ENCODE measurements at regions not wholly inside any gene's neighbourhood (a gene's known extent, or its start where the extent isn't known, plus 50 kb on each side); places are given as distances from the start of the nearest gene placed in this dataset.

- no CpG with 5 or more reads among the region's 3 CpGs for WGBS (ENCODE audit: insufficient coverage)
- Histone ChIP-seq H3K9me3 (replicated peaks; ENCODE audit: control insufficient read depth, low read depth, low read length) (no peaks in the 10 kb centered on the region), H3K36me3 (ENCODE audit: control insufficient read depth, insufficient read depth, low read length) (no peaks in the 10 kb centered on the region), H3K27ac (ENCODE audit: low read length) (no peak overlapping the region), H3K4me1 (ENCODE audit: control insufficient read depth, insufficient read depth, low read length) (no peaks in the 10 kb centered on the region), H3K27me3 (ENCODE audit: control insufficient read depth, insufficient read depth, low read length) (no peaks in the 10 kb centered on the region), H3K4me3 (ENCODE audit: low read length) (no peak overlapping the region)
- DNase-seq: no peak
Measured at GRCh38 chr6:120557554-120557953, 776.7 kb downstream of the TBC1D32 start.

- H3K27me3 ChIP-seq (ENCODE audit: control insufficient read depth, insufficient read depth, low read length): no peaks in the 10 kb centered on the region
- no peaks in the 10 kb centered on the region for H3K36me3 ChIP-seq (ENCODE audit: control insufficient read depth, insufficient read depth, low read length)
- no peak overlapping the region for H3K4me3 ChIP-seq (ENCODE audit: low read length)
- H3K27ac ChIP-seq (ENCODE audit: low read length): no peak overlapping the region
- no peak for DNase-seq
- no peaks in the 10 kb centered on the region for H3K9me3 ChIP-seq (replicated peaks; ENCODE audit: control insufficient read depth, low read depth, low read length)
- no CpG with 5 or more reads among the region's 1 CpG for WGBS (ENCODE audit: insufficient coverage)
- H3K4me1 ChIP-seq (ENCODE audit: control insufficient read depth, insufficient read depth, low read length): no peaks in the 10 kb centered on the region
Measured at GRCh38 chr6:120556491-120556890, 777.8 kb downstream of the TBC1D32 start.

- Histone ChIP-seq H3K4me3 (ENCODE audit: low read length) (no peak overlapping the region), H3K4me1 (ENCODE audit: control insufficient read depth, insufficient read depth, low read length) (no peaks in the 10 kb centered on the region), H3K36me3 (ENCODE audit: control insufficient read depth, insufficient read depth, low read length) (no peaks in the 10 kb centered on the region), H3K27me3 (ENCODE audit: control insufficient read depth, insufficient read depth, low read length) (no peaks in the 10 kb centered on the region), H3K27ac (ENCODE audit: low read length) (no peak overlapping the region), H3K9me3 (replicated peaks; ENCODE audit: control insufficient read depth, low read depth, low read length) (no peaks in the 10 kb centered on the region)
- no peak for DNase-seq
- no CpG with 5 or more reads among the region's 4 CpGs for WGBS (ENCODE audit: insufficient coverage)
Measured at GRCh38 chr6:120553353-120553752, 780.9 kb downstream of the TBC1D32 start.

GRCh38 chr6:120545353-120545752 is 788.9 kb downstream of the TBC1D32 start:
- Histone ChIP-seq H3K27me3 (ENCODE audit: control insufficient read depth, insufficient read depth, low read length) (no peaks in the 10 kb centered on the region), H3K4me1 (ENCODE audit: control insufficient read depth, insufficient read depth, low read length) (no peaks in the 10 kb centered on the region), H3K36me3 (ENCODE audit: control insufficient read depth, insufficient read depth, low read length) (no peaks in the 10 kb centered on the region), H3K9me3 (replicated peaks; ENCODE audit: control insufficient read depth, low read depth, low read length) (no peaks in the 10 kb centered on the region), H3K27ac (ENCODE audit: low read length) (no peak overlapping the region), H3K4me3 (ENCODE audit: low read length) (no peak overlapping the region)
- DNase-seq: no peak
- WGBS (ENCODE audit: insufficient coverage): no CpG with 5 or more reads among the region's 2 CpGs

GRCh38 chr6:120534954-120535353 is 799.3 kb downstream of the TBC1D32 start:
- H3K4me1 ChIP-seq (ENCODE audit: control insufficient read depth, insufficient read depth, low read length): no peaks in the 10 kb centered on the region

GRCh38 chr6:120526576-120526975 is 807.7 kb downstream of the TBC1D32 start:
- Histone ChIP-seq H3K27ac (ENCODE audit: low read length) (no peak overlapping the region), H3K4me3 (ENCODE audit: low read length) (no peak overlapping the region), H3K9me3 (replicated peaks; ENCODE audit: control insufficient read depth, low read depth, low read length) (no peaks in the 10 kb centered on the region), H3K4me1 (ENCODE audit: control insufficient read depth, insufficient read depth, low read length) (no peaks in the 10 kb centered on the region), H3K27me3 (ENCODE audit: control insufficient read depth, insufficient read depth, low read length) (no peaks in the 10 kb centered on the region), H3K36me3 (ENCODE audit: control insufficient read depth, insufficient read depth, low read length) (no peaks in the 10 kb centered on the region)
- WGBS (ENCODE audit: insufficient coverage): no CpG with 5 or more reads among the region's 2 CpGs
- DNase-seq: no peak

More at GRCh38 chr6:120534954-120535353, 799.3 kb downstream of the TBC1D32 start:
- peaks cover 2% of the 10 kb centered on the region for H3K9me3 ChIP-seq (replicated peaks; ENCODE audit: control insufficient read depth, low read depth, low read length)
- H3K27ac ChIP-seq (ENCODE audit: low read length): no peak overlapping the region
- H3K36me3 ChIP-seq (ENCODE audit: control insufficient read depth, insufficient read depth, low read length): no peaks in the 10 kb centered on the region
- no peak overlapping the region for H3K4me3 ChIP-seq (ENCODE audit: low read length)
- no peak for DNase-seq
- H3K27me3 ChIP-seq (ENCODE audit: control insufficient read depth, insufficient read depth, low read length): no peaks in the 10 kb centered on the region

GRCh38 chr6:120514544-120514943 is 819.7 kb downstream of the TBC1D32 start:
- H3K4me1 ChIP-seq (ENCODE audit: control insufficient read depth, insufficient read depth, low read length): no peaks in the 10 kb centered on the region
- no CpG with 5 or more reads among the region's 1 CpG for WGBS (ENCODE audit: insufficient coverage)
- DNase-seq: no peak

GRCh38 chr6:120511712-120512111 is 822.6 kb downstream of the TBC1D32 start:
- no peak for DNase-seq
- H3K4me1 ChIP-seq (ENCODE audit: control insufficient read depth, insufficient read depth, low read length): no peaks in the 10 kb centered on the region
- H3K27ac ChIP-seq (ENCODE audit: low read length): no peak overlapping the region
- H3K27me3 ChIP-seq (ENCODE audit: control insufficient read depth, insufficient read depth, low read length): no peaks in the 10 kb centered on the region
- no peak overlapping the region for H3K4me3 ChIP-seq (ENCODE audit: low read length)
- no peaks in the 10 kb centered on the region for H3K9me3 ChIP-seq (replicated peaks; ENCODE audit: control insufficient read depth, low read depth, low read length)
- H3K36me3 ChIP-seq (ENCODE audit: control insufficient read depth, insufficient read depth, low read length): no peaks in the 10 kb centered on the region

More at GRCh38 chr6:120514544-120514943, 819.7 kb downstream of the TBC1D32 start:
- Histone ChIP-seq H3K27ac (ENCODE audit: low read length) (no peak overlapping the region), H3K36me3 (ENCODE audit: control insufficient read depth, insufficient read depth, low read length) (no peaks in the 10 kb centered on the region), H3K4me3 (ENCODE audit: low read length) (no peak overlapping the region), H3K9me3 (replicated peaks; ENCODE audit: control insufficient read depth, low read depth, low read length) (no peaks in the 10 kb centered on the region), H3K27me3 (ENCODE audit: control insufficient read depth, insufficient read depth, low read length) (no peaks in the 10 kb centered on the region)

GRCh38 chr6:120498711-120499110 is 835.6 kb downstream of the TBC1D32 start:
- Histone ChIP-seq H3K27me3 (ENCODE audit: control insufficient read depth, insufficient read depth, low read length) (no peaks in the 10 kb centered on the region), H3K9me3 (replicated peaks; ENCODE audit: control insufficient read depth, low read depth, low read length) (no peaks in the 10 kb centered on the region), H3K4me1 (ENCODE audit: control insufficient read depth, insufficient read depth, low read length) (no peaks in the 10 kb centered on the region), H3K4me3 (ENCODE audit: low read length) (no peak overlapping the region), H3K27ac (ENCODE audit: low read length) (no peak overlapping the region), H3K36me3 (ENCODE audit: control insufficient read depth, insufficient read depth, low read length) (no peaks in the 10 kb centered on the region)
- DNase-seq: no peak
- no CpG with 5 or more reads among the region's 6 CpGs for WGBS (ENCODE audit: insufficient coverage)

GRCh38 chr6:120496661-120497060 is 837.6 kb downstream of the TBC1D32 start:
- no CpG with 5 or more reads among the region's 1 CpG for WGBS (ENCODE audit: insufficient coverage)
- H3K36me3 ChIP-seq (ENCODE audit: control insufficient read depth, insufficient read depth, low read length): no peaks in the 10 kb centered on the region
- H3K4me3 ChIP-seq (ENCODE audit: low read length): no peak overlapping the region
- H3K27me3 ChIP-seq (ENCODE audit: control insufficient read depth, insufficient read depth, low read length): no peaks in the 10 kb centered on the region
- DNase-seq: peak; percentile 81
- no peaks in the 10 kb centered on the region for H3K4me1 ChIP-seq (ENCODE audit: control insufficient read depth, insufficient read depth, low read length)
- H3K27ac ChIP-seq (ENCODE audit: low read length): no peak overlapping the region
- H3K9me3 ChIP-seq (replicated peaks; ENCODE audit: control insufficient read depth, low read depth, low read length): no peaks in the 10 kb centered on the region

- Histone ChIP-seq H3K9me3 (replicated peaks; ENCODE audit: control insufficient read depth, low read depth, low read length) (no peaks in the 10 kb centered on the region), H3K27ac (ENCODE audit: low read length) (no peak overlapping the region)
Measured at GRCh38 chr6:120493505-120493904, 840.8 kb downstream of the TBC1D32 start.

More at GRCh38 chr6:120493505-120493904, 840.8 kb downstream of the TBC1D32 start:
- DNase-seq: no peak
- Histone ChIP-seq H3K27me3 (ENCODE audit: control insufficient read depth, insufficient read depth, low read length) (no peaks in the 10 kb centered on the region), H3K36me3 (ENCODE audit: control insufficient read depth, insufficient read depth, low read length) (no peaks in the 10 kb centered on the region), H3K4me3 (ENCODE audit: low read length) (no peak overlapping the region), H3K4me1 (ENCODE audit: control insufficient read depth, insufficient read depth, low read length) (no peaks in the 10 kb centered on the region)
